ENCODE measurements at regions not wholly inside any gene's neighbourhood (a gene's known extent, or its start where the extent isn't known, plus 50 kb on each side); places are given as distances from the start of the nearest gene placed in this dataset.
"Not testable (repeated sequence)": the region's sequence is repeated elsewhere in the genome, so short reads cannot be mapped to it uniquely, and the experiment has no call there.

DNA sequence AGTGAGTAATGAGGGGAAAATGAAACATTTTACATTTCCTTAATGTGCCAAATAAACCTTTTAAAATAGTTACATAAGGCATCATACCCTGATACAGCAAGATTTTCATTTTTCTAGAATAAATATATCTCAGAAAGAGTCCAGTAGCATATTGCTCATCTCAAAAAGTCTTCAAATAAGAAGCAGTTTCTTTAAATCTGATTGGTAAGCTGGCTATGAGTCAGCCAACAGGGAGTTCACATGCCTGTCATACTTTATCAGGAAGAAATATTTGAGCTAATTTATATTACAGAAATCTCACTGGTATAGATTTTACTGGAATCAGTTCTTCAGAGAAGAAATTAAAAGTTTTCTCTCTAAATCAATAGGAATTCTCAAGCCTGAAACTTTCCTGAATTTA lies 258.1 kb downstream of the C11orf87 start:
- no peak for DNase-seq (ENCODE audit: low read depth)

DNA sequence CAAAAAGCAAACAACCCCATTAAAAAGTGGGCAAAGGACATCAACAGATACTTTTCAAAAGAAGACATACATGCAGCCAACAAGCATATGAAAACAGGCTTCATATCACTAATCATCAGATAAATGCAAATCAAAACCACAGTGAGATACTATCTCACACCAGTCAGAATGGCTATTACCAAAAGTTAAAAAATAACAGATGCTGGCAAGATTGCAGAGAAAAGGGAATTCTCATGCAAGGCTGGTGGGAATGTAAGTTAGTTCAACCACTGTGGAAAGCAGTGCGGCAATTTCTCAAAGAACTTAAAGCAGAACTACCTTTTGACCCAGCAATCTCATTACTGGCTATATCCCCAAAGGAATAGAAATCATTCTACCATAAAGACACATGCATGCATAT lies 260.8 kb downstream of the C11orf87 start:
- not testable (repeated sequence) for DNase-seq (ENCODE audit: low read depth)

DNA sequence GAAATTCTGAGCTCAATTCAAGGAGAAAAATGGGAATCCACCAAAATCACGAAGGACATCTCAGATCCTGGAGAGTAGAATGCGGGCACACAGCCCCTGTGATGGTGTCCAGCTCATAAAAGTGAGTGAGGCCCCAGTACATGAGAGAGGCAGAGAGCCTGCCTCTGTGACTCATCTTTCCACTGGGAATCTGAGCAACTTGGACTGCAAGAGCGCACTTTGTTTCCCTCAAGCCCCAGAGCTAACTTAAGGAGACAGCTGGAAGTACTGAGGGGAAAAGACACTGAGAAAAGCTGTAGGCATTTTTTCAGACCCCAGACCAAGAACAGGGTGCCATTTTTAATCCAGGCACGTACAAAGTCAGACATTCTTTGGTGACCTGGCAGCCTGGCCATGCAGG lies 273.7 kb downstream of the C11orf87 start:
- DNase-seq (ENCODE audit: low read depth): no peak

DNA sequence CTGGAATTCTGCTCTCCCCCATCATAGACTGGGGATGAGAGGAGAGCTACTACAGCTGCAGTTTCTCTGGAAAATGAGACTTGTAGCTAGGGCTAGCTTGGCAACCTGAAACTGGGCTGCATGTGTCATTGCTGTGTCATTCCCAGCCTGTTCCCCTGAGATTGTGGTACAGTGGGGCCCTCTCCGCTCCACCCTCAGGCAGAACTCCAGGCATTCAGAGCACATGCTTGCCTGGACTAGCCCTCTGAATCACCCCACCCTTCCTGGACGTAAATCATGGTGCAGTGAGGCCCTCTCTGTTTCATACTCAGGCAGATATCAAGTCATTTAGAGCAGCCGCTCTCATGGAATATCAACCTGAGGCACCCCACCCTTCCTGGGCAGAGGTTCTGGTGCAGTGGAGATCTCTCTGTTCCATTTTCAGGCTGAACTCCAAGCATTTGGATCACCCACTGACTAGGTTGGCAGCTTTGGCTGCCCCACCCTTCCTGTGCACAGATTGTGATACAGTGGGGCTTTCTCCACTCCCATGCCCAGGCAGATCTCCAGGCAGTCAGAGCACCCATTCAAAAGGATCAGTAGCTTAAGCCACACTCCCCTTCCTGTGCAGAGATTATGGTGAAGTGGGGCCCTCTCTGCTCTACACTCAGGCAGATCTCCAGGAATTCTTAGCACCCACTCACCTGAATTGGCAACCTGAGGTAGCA lies 274.4 kb downstream of the C11orf87 start:
- no peak for DNase-seq (ENCODE audit: low read depth)

DNA sequence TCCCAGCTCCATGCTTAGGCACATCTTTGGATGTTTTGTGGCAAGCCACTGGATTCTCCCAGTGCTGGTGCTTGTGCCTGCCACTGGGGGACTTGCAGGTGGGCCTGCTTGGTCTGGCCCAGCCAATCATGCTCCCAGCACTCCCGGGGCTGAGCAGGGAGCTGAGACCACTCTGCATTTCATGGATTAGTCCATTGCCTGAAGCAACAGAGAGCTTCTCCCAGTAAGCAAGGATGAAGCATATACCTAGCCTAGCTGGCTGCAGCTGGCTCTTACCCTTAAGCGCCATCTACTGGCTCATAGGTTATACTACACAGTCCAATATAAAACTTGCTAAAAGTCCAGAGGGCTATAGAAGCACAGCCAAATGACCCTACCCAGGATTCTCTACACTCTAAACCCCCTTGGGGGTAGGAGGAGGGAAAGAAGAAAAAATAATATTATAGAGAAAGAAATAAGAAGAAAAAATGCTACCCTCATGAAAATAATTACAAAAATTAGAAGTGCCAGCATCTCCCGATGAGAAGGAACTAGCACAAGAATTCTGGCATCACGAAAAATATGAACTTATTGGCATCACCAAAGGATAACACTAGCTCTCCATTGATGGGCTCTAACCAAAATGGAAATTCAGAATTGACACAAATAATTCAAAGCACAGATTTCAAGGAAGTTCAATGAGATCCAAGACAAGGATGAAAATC lies 275.3 kb downstream of the C11orf87 start:
- no peak for DNase-seq (ENCODE audit: low read depth)

DNA sequence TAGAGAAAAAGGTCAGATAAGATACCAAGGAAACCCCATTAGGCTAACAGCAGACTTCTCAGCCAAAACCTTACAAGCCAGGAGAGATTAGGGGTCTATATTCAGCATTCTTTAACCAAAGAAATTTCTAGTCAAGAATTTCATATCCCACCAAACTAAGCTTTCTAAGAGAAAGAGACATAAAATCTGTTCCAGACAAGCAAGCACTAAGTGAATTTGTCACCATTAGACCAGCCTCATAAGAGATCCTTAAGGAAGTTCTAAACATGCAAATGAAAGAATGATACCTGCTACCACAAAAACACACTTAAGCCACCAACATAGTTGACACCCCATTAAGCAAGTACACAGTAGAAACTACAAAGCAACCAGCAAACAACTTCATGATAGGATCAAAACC lies 276.2 kb downstream of the C11orf87 start:
- DNase-seq (ENCODE audit: low read depth): no peak

DNA sequence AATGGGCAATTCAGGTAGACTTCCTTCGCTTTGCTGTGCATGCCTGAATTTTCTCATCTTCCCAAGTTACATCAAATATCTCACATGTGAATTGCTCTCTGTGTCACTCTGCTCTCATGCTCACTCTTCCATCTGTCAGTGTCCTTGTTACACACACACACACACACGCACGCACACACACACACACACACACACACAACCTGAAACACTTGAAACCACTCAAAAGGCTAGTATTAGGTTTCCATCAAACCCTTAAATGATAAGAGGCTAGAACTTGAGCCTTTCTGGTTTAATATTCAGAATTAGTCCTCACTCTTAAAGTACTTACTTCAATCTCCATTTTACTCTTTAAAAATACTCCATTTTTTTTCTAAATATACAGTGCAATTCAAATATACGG lies 282.4 kb downstream of the C11orf87 start:
- no peak for DNase-seq (ENCODE audit: low read depth)

DNA sequence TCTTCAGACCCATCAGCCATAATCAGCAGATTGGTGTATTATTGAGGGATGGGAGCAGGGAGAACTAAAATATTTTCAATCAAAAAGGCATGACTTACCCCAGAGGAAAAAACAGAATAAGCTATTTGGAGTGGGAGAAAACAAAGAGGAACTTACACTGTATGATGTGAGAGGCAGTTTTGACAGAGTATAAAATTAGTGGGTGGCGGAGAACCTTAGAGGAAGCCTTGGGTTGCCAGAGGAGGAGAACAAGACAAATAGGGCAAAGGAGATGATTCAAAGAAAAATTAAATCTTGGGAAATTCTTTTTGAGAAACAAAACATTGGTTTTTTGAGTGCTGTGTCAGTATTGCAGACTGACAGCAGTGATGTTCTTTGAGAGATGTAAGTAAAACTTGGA lies 285.0 kb downstream of the C11orf87 start:
- no peak for DNase-seq (ENCODE audit: low read depth)

DNA sequence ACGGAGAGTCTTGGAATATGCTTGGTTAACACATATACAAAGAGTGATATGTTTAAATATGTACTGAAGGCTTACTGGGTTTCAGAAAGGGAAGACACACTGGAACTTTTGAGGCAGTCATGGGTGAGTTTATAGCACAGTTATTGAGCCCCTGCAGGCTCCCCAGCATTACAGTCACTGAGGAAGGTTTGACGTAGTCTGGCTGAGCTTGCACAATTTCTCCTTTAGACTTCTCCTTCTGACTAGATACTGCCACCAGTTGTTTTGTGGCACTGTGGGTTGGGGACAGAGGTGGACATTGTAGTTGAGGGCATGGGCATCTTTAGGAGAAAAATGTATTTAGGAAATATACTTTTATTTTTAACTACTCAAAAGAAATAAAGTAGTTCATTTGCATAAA lies 285.4 kb downstream of the C11orf87 start:
- DNase-seq (ENCODE audit: low read depth): no peak

DNA sequence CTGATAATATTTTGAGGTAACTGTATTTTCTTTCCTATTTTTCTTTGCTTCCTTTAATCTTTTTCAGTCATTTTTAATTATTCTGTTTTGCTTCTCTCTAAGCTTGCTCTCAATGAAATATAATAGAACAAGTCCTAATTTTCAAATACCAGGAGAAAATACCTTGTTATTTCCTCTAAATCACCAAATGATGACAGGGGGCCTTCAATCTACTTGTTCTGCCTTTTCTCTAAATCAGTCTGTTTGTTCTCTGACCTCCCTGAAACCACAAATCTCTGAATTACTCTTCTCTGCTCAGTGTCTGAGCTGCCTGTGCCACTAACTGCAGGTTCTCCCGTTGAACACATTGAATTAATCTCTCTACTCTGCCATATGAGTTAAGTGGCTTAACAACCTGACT lies 286.2 kb downstream of the C11orf87 start:
- no peak for DNase-seq (ENCODE audit: low read depth)

DNA sequence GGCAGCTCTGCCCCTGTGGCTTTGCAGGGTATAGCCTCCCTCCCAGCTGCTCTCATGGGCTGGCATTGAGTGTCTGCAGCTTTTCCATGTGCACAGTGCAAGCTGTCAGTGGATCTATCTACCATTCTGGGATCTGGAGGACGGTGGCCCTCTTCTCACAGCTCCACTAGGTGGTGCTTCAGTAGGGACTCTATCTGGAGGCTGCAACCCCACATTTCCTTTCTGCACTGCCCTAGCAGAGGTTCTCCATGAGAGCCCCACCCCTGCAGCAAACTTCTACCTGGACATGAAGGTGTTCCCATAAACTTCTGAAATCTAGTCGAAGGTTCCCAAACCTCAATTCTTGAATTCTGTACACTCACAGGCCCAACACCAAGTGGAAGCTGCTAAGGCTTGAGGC lies 292.5 kb downstream of the C11orf87 start:
- DNase-seq (ENCODE audit: low read depth): not testable (repeated sequence)

DNA sequence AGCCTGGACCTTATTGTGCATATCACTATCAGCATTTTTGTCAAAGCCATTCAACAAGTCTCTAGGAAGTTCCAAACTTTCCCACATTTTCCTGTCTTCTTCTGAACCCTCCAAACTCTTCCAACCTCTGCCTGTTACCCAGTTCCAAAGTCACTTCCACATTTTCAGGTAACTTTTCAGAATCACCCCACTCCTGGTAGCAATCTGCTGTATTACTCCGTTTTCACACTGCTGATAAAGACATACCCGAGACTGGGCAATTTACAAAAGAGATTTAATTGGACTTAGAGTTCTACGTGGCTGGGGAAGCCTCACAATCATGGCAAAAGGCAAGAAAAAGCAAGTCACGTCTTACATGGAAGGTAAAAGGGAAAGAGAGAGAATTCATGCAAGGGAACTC lies 293.4 kb downstream of the C11orf87 start:
- DNase-seq (ENCODE audit: low read depth): not testable (repeated sequence)

DNA sequence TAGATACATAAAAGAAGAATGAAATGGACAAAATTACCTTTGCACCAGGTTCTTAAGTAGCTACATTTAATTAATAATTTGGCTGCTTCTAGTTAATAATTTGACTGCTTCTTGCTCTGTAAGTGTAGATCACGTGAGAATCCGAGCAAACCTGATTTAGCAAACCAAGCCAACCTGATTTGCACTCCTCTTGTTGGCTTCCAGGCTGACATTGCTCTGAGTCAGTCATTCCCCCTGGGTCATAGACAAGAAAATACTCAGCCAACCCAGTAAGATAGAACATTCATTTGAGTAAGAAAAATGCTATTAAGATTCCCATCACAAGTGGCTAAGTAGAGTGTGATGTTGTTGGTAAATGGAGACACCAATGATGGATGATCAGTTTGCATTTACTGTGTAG lies 304.1 kb downstream of the C11orf87 start:
- no peak for DNase-seq (ENCODE audit: low read depth)

DNA sequence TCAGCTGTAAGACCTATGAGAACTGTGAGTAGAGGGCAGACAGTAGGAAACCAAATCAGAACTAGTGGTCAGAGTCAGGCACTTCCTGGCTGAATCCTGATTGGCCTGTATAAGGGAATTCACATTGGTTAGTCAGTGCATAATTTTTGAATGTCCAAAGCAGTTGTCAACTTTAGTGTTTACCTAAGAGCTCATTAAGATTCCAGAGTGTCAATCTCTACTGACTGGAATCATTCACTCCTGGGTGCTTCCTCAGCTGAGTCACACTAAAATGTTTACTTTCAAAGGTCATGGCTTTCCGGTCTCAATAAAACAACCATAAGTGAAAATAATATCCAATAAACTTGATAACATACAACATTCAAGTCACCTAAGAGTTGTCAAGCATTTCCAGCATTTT lies 306.1 kb downstream of the C11orf87 start:
- no peak for DNase-seq (ENCODE audit: low read depth)

DNA sequence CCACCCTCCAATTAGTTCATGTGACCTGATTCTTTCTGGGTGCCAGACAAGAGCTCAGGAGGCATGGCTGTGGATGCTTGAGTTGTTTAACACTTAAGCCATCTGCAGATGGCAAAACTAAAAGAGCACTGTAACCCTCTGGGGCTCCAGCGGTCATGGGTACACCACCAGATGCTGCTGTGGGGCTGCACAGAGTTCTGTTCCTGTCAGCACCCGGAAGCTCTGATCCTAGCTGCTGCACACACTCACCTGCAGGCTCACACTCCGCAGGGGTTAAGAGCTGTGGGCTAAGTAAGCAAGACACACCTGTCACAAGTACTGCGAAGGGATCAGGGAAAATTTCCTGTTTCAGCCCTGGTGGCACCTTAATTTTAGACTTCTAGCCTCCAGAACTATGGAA lies 307.8 kb downstream of the C11orf87 start:
- DNase-seq (ENCODE audit: low read depth): no peak

DNA sequence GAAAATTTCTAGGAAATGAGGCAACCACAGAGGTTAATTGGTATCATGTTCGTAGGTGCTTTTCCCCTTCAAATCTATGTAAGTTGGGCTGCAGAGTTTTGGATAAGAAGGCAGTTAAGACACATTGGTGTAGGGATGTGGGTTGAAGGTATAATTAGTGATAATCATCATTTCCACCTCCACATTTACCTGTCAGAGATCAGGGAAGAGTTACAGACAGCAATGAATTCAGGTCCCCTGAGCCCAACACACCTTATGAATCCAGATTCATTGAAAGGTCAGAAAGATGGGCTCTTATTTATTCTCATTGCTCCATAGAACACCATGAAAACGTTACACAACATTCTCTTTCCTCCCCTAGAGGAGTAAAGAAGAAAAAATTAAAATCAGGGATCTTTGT lies 308.7 kb downstream of the C11orf87 start:
- DNase-seq (ENCODE audit: low read depth): no peak

DNA sequence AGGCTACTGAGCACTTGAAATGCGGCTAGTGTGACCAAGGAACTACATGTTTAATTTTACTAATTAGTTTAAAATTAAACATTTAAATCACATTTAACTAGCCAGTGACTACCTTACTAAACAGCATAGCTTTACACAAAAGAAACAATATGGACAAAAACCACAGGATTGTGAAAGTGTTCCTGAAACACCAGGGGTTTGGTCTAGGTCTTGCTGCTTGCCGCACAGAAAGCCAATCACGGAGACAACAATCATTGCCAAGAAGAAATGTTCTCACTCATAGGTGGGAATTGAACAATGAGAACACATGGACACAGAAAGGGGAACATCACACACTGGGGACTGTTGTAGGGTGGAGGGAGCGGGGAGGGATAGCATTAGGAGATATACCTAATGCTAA lies 309.5 kb downstream of the C11orf87 start:
- DNase-seq (ENCODE audit: low read depth): no peak

DNA sequence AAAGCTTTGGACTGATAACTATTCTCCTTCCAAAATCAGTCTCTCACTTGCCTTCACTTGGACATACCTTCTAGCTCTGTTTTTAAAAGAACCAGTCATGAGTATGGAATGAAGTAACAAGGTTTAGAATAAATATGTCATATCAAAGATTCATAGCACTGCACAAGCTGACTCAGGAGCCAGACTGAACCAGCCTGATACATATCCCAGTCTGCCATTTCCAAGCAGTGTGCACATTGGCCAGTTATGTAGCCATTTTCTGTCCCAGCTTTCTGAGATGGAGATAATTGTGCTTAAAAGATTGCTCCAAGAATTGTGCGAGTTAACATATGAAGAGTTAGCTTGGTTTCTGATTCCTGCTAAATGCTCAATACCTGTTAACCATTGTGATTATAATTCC lies 311.3 kb downstream of the C11orf87 start:
- no peak for DNase-seq (ENCODE audit: low read depth)

DNA sequence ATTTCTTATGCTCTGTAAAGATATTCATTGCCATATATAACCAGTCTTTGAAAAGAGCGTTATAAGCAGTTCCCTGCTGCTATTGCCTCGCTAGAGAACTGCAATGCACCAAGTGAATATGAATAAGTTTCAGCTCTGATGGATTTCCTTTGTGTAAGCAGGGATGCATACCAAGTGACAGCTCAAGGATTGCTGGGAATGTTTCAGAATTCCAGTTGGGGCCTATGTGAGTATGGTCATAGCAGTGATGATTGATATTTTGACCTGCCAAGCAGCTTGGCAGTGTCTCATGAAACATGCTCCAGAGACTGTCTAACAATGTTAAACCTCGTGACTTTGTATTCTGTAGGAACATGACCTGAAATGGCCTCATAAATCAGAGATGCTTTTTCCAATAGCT lies 312.6 kb downstream of the C11orf87 start:
- no peak for DNase-seq (ENCODE audit: low read depth)

DNA sequence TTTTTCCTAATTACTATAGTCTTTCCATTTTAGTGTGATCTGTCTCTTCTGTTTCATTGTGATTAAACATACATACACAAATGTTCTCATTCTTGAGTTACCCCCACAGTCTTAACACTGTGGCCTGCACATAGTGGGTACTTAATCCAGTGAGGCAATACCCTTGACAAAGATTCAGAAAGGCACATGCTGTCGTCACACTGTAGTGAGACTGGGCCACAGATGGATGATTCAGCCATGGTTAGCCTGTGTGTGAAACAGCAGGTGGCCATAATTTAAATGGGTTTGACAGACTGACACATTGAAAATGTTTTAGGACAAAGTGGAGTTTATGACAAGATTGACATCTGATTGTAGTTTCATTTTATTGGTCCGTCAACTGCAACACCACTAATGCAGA lies 313.1 kb downstream of the C11orf87 start:
- no peak for DNase-seq (ENCODE audit: low read depth)

DNA sequence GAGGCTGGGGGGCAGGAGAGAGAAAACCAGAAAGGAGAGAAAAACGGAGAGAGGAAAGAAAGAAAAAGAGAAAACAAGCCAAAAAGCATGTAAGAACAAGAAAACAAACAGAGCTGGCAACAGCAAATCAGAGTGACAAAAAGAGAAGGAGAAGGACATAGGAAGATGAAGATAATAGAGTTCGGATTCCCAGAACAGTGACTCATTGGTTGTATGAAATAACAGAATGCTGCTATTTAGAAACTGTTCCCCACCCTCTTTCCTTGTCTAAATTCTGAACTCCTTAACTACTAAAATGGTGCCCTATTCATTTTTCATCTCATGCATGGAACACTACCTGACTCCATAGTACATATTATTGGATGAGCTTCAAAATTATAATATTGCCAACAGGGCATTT lies 317.4 kb downstream of the C11orf87 start:
- DNase-seq (ENCODE audit: low read depth): no peak

DNA sequence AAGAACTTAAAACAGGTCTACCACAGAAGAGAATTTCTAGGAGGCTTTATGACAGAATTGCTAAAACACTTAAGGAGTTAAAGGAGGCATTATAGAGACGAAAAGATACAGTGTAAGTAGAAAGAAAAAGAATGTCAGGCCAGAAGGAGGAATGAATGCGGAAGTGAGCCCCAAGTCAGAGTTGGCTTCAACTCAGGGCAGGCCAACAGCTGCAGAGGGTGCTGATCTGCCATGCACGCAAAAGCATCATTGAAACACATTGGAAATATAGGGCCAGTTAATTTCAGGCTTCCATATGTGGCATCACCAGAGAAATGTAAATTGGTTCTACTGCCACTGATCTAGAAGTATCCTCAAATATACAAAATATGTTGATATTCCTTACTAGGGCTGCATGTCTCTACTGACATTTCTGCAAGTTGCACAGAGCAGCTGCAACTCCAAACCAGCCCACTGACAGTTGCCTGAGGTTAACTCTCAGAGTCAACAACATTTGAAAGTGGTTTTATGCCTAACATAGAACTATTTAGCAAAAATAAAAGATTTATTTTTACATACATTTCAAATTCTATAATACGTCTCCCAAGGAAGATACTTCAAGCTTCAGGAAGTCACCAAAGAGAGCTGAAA lies 324.1 kb downstream of the C11orf87 start:
- DNase-seq (ENCODE audit: low read depth): no peak

DNA sequence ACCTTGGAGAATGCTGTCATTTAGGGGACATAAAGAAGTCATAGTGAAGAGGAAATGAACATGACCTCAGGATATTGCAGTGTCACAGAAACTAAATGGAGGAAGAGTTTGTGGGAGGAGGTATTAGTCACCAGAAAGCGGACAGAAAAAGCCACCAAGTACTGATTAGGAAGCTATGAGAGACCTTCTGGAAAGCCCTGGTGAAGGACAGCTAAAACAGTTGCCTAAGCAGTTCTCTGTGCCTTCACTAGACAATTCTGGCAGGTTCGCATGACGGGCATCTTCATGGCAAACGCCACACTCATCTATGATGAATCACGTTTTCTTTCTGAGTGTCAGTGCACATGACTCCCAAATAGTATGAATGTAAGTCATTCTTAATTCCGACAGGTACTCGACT lies 325.8 kb downstream of the C11orf87 start:
- no peak for DNase-seq (ENCODE audit: low read depth)

DNA sequence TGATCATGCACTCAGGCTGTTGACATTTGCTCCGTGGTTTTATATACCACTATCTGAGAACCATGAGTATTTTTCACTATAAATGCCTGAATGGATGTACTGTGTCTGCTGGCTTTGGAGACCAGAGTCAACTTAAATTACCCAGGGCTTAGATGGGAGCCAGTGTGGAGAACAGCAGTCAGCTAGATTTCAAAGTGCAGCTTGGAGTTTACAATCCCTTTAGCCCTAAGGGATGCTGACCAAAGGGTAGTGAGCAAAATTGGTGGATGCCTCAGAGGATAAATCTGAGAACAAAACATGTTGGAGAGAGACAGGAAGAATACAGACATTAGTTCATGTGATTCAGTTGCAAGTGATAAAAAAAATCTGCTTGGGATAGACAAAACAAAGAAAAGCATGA lies 327.5 kb downstream of the C11orf87 start:
- DNase-seq (ENCODE audit: low read depth): no peak
